ENCODE measurements at regions not wholly inside any gene's neighbourhood (a gene's known extent, or its start where the extent isn't known, plus 50 kb on each side); places are given as distances from the start of the nearest gene placed in this dataset.
"Not testable (repeated sequence)": the region's sequence is repeated elsewhere in the genome, so short reads cannot be mapped to it uniquely, and the experiment has no call there.

DNA sequence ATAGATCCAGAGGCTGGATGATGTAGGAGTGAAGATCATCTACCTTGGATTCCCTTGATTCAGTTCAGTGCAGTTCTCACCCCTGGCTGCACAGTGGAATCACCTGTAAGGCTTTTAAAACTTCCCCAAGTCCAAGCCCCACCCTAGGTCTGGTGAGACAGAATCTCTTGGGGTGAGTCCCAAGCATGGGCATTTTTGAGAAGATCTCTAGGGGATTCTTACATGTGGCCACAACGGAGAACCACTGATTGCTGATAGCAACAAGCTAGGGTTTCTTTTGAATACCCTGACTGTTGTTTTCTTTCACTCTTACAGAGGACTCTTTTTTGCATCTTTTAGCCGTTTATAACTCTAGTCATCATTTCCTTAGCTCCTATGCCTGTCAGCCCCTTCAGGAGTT, 204.9 kb upstream of the RASGRP1 start:
- intact Hi-C loops (cut with DNase I) = no loop called here
- DNase-seq (ENCODE audit: low spot score) = no peak

DNA sequence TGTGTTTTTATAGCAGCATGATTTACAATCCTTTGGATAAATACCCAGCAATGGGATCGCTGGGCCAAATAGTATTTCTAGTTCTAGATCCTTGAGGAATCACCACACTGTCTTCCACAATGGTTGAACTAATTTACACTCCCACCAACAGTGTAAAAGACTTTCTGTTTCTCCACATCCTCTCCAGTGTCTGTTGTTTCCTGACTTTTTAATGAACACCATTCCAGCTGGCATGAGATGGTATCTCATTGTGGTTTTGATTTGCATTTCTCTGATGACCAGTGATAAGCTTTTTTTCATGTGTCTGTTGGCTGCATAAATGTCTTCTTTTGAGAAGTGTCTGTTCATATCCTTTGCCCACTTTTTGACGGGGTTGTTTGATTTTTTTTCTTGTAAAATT, 209.5 kb upstream of the RASGRP1 start:
- DNase-seq (ENCODE audit: low spot score); intact Hi-C loops (cut with DNase I): not testable (repeated sequence)

DNA sequence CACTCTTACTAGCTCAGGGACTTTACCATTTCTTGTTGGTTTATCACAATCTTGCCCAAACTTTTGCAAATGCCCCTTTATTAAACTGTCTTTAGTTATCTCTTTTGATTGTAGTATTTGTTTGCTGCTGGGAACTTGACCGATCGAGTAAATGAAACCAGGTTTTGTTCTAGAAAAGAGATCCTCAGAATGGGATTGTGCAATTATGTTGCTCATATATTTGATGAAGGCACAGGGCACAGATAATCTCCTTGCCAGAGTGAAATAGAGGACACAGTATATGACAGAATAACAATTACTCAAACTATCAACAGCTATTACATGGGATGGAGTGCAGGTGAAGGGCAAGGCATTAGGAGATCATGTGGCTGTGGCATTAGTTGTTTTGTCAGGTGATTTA, 216.6 kb upstream of the RASGRP1 start:
- DNase-seq (ENCODE audit: low spot score) = no peak
- intact Hi-C loops (cut with DNase I) = no loop called here

DNA sequence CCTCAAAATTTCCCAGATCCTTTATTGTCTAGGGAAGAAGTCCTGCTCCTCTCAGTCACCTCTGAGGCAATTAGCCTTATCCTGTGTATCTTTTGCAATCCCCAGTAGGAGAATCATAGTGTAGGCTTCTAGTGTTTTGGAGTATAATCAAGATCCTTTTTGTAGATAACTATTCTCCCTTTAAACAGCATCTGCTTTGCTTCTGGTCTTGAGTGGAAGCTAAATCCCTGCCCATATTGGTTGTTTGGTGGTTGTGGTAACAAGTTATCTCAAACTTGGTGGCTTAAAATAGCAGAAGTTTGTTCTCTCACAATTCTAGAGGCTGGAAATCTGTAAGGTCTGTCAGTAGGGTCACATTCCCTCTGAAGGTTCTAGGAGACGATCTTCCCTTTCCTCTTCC, 217.5 kb upstream of the RASGRP1 start:
- intact Hi-C loops (cut with DNase I) = no loop called here
- DNase-seq (ENCODE audit: low spot score) = no peak

GRCh38 chr15:38788918-38789317, 224.3 kb upstream of the RASGRP1 start:
- no peak for DNase-seq (ENCODE audit: low spot score)
- intact Hi-C loops (cut with DNase I) = no loop called here

GRCh38 chr15:38789566-38789965, 225.0 kb upstream of the RASGRP1 start:
- no peak for DNase-seq (ENCODE audit: low spot score)
- intact Hi-C loops (cut with DNase I) = no loop called here

DNA sequence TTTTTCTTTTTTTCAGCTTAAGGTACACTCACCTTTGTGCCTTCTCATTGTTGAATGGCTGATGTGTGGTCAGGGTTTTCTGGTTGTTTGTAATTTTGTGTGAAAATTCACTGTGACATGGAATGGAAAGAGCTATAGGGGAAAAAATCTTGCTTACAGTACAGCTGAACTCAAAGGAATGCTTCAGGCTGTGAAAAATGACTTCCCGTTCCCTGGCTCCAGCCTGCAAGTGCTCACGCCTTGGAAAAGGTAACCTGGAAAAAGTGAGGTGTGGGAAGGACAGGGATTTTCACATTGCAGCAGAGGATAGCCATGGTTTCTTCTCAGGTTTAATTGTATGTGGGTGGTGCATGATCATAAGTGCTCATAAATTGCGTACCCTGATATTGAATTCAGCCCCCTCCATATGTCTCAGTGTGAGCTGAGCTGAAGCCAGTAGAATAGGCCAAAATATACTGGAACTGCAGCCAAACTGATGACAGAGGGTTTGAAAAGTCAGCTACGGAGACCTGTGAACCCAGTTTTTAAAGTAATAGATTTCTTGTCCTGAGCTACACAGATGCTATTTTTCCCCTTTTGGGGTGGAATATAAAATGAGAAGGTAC, 228.7 kb upstream of the RASGRP1 start:
- no peak for DNase-seq (ENCODE audit: low spot score)
- intact Hi-C loops (cut with DNase I) = no loop called here

GRCh38 chr15:38795471-38796245, 231.0 kb upstream of the RASGRP1 start:
- intact Hi-C loops (cut with DNase I) = no loop called here
- no peak for DNase-seq (ENCODE audit: low spot score)

DNA sequence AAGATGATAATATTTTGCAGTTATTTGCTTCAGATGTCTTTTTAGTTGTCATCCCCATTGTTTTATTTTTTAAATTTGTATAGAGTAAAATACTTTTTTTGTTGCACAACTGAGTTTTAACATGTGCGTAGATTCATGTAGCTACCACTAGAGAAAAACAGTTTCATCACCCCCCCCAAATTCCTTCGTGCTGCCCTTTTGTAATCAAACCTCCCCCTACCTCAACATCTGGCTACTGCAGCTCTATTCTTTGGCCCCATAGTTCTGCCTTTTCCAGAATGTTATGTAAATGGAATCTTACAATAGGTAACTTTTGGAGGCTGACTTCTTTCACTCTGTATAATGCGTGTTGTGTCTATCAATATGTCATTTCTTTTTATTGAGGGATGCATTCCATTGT, 232.0 kb upstream of the RASGRP1 start:
- intact Hi-C loops (cut with DNase I) = no loop called here
- no peak for DNase-seq (ENCODE audit: low spot score)

DNA sequence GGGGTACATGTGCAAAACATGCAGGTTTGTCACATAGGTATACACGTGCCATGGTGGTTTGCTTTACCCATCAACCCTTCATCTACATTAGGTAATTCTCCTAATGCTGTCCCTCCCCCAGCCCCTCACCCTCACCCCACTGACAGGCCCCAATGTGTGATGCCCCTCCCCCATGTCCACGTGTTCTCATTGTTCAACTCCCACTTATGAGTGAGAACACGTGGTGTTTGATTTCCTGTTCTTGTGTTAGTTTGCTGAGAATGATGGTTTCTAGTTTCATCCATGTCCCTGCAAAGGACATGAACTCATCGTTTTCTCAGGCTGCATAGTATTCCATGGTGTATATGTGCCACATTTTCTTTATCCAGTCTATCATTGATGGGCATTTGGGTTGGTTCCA, 232.9 kb upstream of the RASGRP1 start:
- DNase-seq (ENCODE audit: low spot score); intact Hi-C loops (cut with DNase I): not testable (repeated sequence)

DNA sequence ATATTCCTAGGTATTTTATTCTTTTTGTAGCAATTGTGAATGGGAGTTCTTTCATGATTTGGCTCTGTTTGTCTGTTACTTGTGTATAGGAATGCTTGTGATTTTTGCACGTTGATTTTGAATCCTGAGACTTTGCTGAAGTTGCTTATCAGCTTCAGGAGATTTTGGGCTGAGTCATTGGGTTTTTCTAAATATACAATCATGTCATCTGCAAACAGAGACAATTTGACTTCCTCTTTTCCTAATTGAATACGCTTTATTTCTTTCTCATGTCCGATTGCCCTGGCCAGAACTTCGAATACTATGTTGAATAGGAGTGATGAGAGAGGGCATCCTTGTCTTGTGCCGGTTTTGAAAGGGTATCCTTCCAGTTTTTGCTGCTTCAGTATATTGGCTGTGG, 234.6 kb upstream of the RASGRP1 start:
- DNase-seq (ENCODE audit: low spot score); intact Hi-C loops (cut with DNase I): not testable (repeated sequence)

DNA sequence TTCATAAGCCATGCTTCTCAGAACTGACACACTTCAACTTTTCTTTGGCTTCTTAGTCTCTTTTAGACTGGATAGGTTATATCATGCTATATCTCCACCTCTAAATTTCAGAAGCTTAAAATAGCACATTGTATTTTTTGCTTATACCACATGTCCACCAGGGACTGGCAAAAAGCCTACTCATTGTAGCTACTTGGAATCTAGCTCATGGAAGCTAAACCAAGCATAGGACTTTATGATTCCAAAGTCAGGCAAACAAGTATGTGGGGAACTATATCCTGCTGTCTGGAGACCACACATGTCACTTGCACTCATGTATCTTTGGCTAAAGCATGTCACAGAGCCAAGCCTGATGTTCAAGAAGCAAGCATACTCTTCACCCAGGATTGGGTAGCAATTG, 245.0 kb upstream of the RASGRP1 start:
- intact Hi-C loops (cut with DNase I) = loop anchor here in 1 of 2 donors (10.0 kb wide), 2 partner anchors 365 to 775 kb away; partner anchors contain the start of gene THBS1
- DNase-seq (ENCODE audit: low spot score) = no peak

DNA sequence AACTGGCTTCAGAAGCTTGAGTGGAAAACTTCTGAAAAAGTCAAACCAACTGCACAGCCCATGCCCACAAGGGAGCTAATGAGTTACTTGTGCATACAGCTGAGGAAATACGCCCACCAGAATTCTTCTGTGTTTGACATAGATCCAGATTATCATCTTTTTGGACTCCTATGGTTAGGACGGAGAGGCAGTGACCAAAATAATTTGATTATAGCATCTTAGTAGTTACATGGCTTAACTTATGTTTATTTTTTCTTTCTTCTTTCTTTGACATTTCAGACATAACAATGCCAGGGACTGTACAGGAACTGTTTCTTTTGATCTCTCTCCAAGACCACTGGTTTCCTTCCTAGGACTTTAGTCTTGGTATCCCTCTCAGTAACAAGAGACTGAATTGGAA, 246.1 kb upstream of the RASGRP1 start:
- DNase-seq (ENCODE audit: low spot score) = no peak
- intact Hi-C loops (cut with DNase I) = loop anchor here in 1 of 2 donors (10.0 kb wide), 2 partner anchors 364 to 774 kb away; partner anchors contain the start of gene THBS1

DNA sequence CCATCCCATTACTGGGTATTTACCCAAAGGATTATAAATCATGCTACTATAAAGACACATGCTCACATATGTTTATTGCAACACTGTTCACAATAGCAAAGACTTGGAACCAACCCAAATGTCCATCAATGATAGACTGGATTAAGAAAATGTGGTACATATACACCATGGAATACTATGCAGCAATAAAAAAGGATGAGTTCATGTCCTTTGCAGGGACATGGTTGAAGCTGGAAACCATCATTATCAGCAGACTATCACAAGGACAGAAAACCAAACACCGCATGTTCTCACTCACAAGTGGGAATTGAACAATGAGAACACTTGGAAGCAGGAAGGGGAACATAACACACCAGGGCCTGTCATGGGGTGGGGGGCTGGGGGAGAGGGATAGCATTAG, 249.6 kb upstream of the RASGRP1 start:
- not testable (repeated sequence) for DNase-seq (ENCODE audit: low spot score)
- intact Hi-C loops (cut with DNase I) = loop anchor here in 1 of 2 donors (10.0 kb wide), 2 partner anchors 361 to 771 kb away; partner anchors contain the start of gene THBS1

DNA sequence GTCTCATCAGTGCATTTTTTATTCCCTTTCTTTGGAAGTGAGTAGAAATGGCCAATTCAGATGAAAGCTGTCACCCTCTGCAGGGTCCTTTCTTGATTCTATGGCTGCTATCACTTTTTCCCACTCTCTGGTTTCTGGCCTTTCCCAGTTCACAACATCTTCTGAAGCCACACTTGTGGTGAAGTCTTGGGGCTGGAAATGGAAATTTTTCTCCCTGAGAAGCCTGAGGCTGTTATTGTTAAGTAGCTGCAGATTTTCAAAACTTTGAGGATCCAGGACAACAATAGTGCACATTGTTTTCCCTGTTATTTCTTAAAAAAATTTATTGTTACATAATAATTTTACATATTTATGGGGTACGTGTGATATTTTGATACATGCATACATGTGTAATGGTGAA, 250.3 kb upstream of the RASGRP1 start:
- intact Hi-C loops (cut with DNase I) = loop anchor here (5.0 to 10.0 kb wide), 3 partner anchors 347 to 770 kb away; partner anchors contain the start of gene THBS1 (in 1 of the 2)
- DNase-seq (ENCODE audit: low spot score) = no peak

DNA sequence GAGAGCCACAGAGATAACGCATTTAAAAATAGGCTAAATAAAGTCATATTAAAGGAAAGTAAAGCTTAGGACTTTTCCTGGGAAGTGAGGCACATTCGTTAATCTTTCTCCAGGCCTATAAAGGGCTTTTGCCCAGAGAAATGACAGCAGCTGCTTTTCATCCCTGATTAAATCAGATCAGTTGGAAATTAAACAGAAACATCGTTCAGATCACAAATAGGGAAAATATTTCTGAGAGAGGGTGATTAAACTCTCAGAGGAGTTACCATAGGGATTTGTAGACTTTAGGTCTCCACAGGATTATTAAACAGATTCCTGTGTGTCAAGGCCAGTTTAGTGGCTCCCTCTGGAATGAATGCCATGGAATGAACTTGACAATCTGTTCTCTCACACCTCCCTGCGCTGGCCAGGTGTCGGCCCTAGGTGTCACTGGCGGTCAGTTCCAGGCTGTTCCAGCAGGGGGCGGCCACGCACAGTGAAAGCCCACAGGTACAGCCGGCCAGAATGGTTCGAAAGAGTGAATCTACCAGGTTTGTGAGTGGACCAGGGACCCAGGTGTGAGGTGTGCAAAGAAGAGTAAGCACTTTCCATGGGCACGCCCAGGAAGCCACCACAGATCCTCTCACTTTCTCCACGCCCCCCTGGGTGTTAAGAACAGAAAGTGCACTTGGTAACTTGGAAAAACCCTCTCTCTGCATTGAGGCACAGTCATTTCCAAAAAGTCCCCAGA, 253.0 kb upstream of the RASGRP1 start:
- DNase-seq (ENCODE audit: low spot score) = peak; percentile 90
- intact Hi-C loops (cut with DNase I) = loop anchor here (5.0 to 10.0 kb wide), 3 partner anchors 345 to 767 kb away; partner anchors contain the start of gene THBS1 (in 1 of the 2)

GRCh38 chr15:38818157-38818790, 253.7 kb upstream of the RASGRP1 start:
- DNase-seq (ENCODE audit: low spot score) = no peak

DNA sequence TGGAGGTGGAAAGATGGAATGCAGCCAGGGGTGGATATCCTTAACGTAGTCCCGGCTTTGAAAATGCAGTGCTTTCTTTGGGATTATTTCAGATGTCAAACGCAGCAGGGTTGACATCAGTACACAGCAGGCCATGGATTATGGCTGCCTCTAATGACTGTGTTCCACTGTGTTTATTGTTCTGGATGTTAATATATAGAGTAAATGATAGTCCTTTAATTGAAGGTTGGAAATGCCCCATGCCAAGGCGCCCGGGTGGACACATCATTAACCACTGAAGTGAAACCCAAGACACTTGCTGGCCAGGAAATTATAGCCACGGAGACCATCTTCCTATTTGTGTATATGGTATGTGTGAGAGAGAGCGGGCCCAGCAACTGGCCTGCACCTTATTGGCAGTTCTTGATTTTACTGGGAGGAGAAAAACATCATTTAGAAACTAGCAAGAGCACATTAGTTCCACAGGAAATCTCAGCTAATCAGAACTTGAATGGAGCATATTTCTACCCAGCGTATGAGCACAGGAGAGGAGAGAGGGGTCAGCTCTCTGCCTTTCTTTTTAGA, 254.9 kb upstream of the RASGRP1 start:
- intact Hi-C loops (cut with DNase I) = loop anchor here (5.0 to 10.0 kb wide), 3 partner anchors 343 to 765 kb away; partner anchors contain the start of gene THBS1 (in 1 of the 2)

More at GRCh38 chr15:38818157-38818790, 253.7 kb upstream of the RASGRP1 start:
- intact Hi-C loops (cut with DNase I) = loop anchor here (5.0 to 10.0 kb wide), 3 partner anchors 344 to 767 kb away; partner anchors contain the start of gene THBS1 (in 1 of the 2)

GRCh38 chr15:38823263-38823662, 258.6 kb upstream of the RASGRP1 start:
- no peak for DNase-seq (ENCODE audit: low spot score)
- intact Hi-C loops (cut with DNase I) = no loop called here

More for the DNA sequence above, 254.9 kb upstream of the RASGRP1 start:
- no peak for DNase-seq (ENCODE audit: low spot score)
